ENCODE measurements at regions not wholly inside any gene's neighbourhood (a gene's known extent, or its start where the extent isn't known, plus 50 kb on each side); places are given as distances from the start of the nearest gene placed in this dataset.

DNA sequence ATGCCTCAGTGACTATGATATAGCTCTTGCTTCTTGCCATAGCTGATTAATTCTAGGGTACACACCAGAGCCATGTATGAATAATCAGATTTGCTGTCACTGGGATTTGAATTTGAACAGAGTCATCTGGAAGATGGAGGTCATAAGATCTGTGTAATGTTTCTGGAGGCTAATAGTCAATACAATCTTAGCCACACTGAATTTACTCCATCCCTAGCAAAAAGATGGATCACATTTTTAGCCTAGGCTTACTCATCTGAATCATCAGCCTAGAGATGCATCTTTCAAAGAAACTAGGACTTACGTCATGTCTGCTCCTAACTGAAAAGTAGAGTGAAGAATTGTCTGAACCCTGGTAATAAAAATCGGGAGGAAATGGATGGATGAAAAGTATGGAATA is 142.3 kb upstream of the ZNF804B start:
- TF ChIP-seq POLR2A (IDR thresholded peaks at IDR 0.05), result no peak
- TF ChIP-seq, protein P1, sequence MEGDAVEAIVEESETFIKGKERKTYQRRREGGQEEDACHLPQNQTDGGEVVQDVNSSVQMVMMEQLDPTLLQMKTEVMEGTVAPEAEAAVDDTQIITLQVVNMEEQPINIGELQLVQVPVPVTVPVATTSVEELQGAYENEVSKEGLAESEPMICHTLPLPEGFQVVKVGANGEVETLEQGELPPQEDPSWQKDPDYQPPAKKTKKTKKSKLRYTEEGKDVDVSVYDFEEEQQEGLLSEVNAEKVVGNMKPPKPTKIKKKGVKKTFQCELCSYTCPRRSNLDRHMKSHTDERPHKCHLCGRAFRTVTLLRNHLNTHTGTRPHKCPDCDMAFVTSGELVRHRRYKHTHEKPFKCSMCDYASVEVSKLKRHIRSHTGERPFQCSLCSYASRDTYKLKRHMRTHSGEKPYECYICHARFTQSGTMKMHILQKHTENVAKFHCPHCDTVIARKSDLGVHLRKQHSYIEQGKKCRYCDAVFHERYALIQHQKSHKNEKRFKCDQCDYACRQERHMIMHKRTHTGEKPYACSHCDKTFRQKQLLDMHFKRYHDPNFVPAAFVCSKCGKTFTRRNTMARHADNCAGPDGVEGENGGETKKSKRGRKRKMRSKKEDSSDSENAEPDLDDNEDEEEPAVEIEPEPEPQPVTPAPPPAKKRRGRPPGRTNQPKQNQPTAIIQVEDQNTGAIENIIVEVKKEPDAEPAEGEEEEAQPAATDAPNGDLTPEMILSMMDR (IDR thresholded peaks at IDR 0.05), result no peak
